HG03097 (cell line): ENCODE measurements at regions not wholly inside any gene's neighbourhood (a gene's known extent, or its start where the extent isn't known, plus 50 kb on each side); places are given as distances from the start of the nearest gene placed in this dataset.
"Not testable (repeated sequence)": the region's sequence is repeated elsewhere in the genome, so short reads cannot be mapped to it uniquely, and the experiment has no call there.

Experiments used
- ATAC-seq: cut with Tn5 transposase; IDR thresholded peaks from one replicate; pipeline ENCODE4 v1.9.1; 2021; ENCODE audit not compliant: unreplicated experiment, low FRiP score

- ATAC-seq: no peak
Measured at GRCh38 chr4:26199596-26199995, 121.2 kb upstream of the RBPJ start.

GRCh38 chr4:26201120-26201519, 119.7 kb upstream of the RBPJ start:
- ATAC-seq: no peak

DNA sequence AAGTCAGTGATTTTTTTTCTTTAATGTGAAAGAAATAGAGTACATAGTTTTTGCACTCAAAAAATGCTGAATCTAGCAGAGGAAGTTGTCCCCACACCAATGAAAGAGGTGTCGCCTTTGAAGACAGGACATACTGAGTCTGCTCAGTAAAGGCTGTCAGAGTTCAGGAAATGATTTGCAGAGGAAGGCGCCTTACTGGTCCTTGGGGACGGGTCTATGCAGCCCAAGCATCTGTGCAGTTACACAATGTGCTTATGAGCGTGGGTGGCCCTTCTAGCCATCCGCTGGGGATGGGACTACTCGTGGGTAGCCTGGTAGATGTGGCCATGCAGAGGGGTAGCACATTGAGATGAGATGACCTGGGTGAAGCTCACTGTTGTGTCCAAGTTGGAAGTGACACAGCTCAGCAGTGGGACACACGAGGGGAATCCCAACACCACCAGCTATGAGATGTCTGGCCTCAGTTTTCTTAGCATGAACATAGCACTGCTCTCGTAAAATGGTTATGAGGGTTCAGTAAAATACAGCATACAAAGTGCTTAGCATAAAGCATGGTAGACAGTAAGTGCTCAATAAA, 116.5 kb upstream of the RBPJ start:
- no peak for ATAC-seq

DNA sequence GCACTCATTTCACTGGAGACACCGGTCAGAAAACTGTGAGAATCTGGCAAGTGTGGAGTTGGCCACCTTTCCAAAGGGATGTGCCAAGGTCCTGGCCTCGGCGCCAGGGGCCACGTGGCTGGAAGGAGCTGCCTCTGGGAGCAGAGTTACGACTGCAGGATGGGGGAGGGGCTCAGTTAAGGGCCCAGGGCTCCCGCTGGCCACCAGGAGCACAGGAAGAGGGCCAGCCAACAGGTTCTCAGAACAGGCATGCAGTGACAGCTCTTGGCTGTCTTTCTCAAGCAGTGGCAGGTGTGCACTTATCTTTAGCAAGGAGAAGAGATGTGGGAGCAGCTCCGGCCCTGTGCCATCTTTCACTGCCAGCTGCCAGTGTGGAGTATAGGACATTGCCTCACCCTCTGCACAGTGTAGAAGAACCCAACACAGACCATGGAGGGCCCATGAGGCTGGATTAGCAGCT, 115.9 kb upstream of the RBPJ start:
- no peak for ATAC-seq

DNA sequence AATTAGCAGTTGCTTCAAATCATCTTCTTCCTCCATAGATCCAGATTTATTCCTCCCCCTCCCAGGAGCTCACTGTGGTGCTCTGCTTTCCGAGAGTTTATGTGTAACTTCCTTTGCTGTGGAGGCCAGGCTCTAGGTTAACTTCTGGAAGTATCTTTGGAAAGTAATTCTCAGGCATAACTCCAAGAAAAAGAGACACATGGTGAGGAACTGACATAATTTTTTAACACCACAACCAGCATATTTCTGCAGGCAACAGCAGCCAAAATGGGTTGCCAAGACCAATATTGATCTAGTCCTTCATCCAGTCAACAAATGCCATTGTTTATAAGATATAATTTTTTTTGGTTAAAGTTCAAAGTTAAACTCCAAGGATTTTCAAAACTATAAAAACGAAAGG, 114.5 kb upstream of the RBPJ start:
- no peak for ATAC-seq

- ATAC-seq: no peak
Measured at GRCh38 chr4:26206999-26207398, 113.8 kb upstream of the RBPJ start.

DNA sequence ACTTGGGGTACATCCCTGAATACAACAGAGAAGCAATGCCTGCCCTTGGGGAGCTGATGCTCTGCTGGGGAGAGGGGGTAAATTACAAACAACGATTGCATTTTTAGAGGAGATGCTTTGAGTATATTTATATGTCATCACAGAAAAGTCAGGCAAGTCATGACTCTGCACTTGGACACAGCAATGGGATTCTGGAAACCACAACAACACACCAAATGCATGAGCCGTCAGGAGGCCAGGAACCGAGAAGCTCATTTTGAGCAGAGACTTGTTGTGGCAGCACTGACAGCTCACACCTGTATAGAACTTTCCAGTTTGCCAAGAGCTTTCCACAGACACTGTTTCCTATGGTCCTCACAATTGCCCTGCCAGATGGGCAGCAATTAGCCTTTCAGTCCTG, 113.2 kb upstream of the RBPJ start:
- no peak for ATAC-seq

GRCh38 chr4:26208237-26208994, 112.4 kb upstream of the RBPJ start:
- no peak for ATAC-seq

- ATAC-seq: not testable (repeated sequence)
Measured at GRCh38 chr4:26209378-26209777, 111.4 kb upstream of the RBPJ start.

DNA sequence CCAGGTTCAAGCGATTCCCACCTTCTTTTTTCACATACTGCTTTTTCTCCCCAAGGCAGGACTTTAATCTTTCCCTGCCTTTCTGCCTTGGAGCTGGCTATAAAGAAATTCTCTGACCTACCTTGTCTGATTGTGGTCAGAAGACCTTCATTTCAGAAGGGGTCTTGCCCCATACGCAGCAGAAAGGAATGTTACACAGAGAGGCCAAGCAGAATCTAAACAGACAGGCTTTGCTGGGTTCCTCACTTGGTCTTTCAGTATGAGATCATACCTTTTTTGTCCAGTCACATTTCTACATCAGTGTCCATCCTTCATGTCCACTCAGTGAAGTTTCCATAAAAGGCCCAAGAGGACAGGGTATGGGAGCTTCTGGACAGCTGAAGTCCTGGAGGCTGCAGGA, 108.3 kb upstream of the RBPJ start:
- no peak for ATAC-seq

DNA sequence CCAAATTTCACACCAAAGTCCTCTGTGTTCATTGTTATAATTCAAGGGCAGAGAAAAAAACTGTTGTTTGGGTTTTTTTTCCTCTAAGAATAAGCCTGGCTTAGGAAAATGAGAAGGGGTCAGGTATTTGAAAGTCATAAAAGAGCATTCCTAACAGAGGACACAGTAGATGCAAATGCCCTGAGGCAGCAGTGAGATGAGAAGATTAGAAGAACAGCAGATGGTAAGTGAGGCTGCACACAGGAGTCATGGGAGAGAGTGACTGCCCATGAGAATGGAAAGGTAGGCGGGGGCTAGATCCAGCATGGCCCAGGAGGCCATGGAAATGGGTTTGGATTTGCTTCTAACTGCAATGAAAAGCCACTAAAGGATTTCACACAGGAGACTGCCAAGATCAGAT, 107.5 kb upstream of the RBPJ start:
- ATAC-seq: no peak

DNA sequence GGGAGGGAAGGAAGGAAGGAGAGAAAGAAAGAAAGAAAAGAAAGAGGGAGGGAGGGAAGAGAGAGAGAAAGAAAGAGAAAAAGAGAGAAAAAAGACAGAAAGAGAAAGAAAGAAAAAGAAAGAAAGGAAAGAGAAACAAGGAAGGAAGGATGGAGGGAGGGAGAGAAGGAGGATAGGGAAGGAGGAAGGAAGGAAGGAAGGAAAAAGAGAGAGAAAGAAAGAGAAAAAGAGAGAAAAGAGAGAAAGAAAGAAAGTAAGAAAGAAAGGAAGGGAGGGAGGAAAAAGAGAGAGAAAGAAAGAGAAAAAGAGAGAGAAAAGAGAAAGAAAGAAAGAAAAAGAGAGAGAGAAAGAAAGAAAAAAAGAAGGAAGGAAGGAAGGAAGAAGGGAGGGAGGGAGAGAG, 105.8 kb upstream of the RBPJ start:
- ATAC-seq: no peak

- no peak for ATAC-seq
Measured at GRCh38 chr4:26215725-26216124, 105.1 kb upstream of the RBPJ start.

- no peak for ATAC-seq
Measured at GRCh38 chr4:26217481-26217880, 103.3 kb upstream of the RBPJ start.

DNA sequence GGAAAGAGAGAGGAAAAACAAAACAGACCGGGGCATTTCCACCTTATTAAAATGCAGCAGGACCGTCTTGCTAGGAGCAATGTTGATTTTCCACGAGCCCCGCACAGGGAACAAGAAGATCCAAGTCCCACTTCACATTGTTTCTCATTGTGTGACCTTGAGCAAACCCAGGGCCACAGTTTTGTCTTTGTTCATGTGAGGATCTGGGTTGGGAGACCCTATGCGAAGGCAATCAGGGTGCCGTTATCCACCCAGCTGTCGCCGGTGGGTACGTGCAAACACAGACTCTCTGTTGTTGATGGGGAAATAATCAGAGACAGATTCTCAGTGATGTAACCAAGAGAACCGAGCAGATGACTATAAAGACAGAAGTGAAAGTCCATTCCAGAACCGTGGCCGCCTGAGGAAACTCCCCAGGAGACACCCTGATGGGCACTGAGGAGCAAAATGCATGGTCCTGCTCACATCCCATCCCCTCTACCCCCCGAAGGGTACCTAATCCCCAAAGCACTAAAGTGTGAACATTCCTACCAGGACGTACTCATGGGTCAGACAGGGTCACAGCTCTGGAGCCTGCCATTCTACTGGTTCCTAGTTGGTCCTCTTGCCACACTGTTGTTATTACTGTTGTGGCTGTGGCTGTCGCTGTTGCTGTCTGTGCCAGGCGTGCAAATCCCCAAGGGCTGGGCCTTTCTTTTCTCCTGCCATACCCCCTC, 102.7 kb upstream of the RBPJ start:
- ATAC-seq: no peak

DNA sequence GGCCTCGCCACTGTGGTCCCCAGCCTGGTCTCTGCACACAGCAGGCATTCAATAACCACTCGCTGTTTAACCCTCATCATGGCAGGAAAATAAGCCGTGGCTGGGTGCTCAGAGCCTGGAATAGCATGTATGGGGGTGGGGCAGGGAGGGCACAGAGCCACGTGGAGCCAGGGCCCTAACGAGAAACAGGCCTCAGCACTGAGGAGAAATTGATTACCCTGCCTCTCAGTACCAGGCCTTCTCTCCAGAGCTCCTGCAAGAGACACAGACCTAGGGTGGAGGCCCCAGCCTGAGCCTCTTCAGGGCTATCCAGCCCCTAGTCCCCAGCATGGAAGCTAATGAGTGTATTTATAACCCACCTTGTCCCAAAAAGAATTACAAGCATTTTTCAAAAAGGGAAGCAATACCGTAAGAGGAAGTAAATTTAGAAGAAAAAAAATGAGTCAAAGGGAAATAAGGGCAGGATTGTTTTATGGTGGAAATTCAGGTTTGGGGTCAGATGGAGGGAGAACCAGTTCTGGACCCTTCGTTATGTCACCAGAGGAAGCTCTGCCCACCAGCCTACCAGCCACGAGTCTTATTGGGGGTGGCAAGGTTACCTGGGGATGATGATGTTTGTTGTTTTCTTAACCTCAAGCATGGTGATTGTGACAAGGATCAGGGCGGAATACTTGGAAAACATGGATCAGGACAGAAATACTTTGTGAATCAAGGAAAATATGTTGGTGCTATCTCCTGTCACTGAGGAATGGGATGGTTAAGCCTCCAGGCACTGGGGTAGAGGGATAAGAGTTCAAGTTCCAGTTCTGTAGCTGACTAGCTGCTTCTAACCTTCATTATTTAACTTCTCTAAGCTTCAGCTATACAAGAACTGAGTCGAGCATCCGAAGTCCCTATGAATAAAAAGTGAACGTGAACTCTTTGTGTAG, 101.9 kb upstream of the RBPJ start:
- ATAC-seq: no peak

DNA sequence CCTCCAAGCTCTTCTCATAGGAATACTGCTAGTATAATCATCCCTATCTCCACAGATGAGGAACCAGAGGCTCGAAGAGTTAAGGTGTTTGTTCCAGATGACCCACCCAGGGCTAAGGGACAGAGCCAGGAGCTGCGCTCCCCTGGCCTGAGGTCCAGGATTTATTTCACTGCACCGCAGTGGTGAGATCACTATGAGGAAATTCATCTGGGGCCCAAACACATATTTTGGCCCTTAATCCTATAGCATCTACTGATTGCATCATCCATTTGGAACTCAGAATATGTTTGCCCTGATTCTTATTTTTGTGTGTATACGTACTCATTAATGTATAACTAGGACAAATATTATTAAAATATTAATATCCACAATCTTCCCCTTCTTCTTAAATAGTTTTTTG, 100.1 kb upstream of the RBPJ start:
- no peak for ATAC-seq

GRCh38 chr4:26223155-26223554, 97.7 kb upstream of the RBPJ start:
- ATAC-seq: no peak

GRCh38 chr4:26226629-26227376, 94.0 kb upstream of the RBPJ start:
- ATAC-seq: no peak

DNA sequence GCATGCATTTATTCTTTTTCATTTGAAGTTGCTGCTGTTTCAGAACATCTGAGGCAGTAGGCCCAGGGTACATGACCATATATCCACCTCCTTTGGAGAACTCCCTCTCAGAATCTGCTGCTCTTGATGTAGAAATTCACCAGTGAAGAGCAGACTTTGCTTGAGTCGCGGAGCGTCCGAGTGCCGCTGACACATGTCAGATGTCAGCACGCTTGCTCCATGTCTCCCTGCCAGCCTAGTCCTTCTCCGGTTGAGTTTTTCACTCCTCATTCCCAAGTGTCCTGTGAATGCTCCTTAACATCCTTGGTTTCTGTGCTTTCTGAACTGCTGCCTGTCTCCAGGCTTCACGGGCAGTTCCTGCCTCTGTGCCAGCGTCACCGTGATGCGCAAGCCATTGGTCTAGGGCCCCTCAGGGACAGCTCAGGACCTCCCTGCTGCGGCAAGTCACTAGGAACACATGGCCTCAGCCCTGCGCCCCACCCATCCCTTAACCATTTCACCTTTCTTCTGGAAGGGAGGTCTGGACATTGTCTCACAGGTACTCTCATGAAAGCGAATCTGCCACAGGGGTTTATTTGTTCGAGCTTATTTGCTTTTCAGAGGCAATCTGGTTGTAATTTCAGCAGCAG, 93.1 kb upstream of the RBPJ start:
- ATAC-seq: no peak
